Caco-2 (cell line): ENCODE measurements at regions not wholly inside any gene's neighbourhood (a gene's known extent, or its start where the extent isn't known, plus 50 kb on each side); places are given as distances from the start of the nearest gene placed in this dataset.

ENCODE experiments used
- BruUV-seq: library from RNA; stranded (reverse); fragments of 400-500 nt; replicated peaks from 2 replicates; lab custom pipeline; 2021; lab: Mats Ljungman, UMichigan
- CTCF ChIA-PET: fragments of 300-600 bp; sonication (Branson Sonifier 250); formaldehyde crosslinking; loops from one replicate; lab custom pipeline; 2022; ENCODE audit warnings: antibody characterized with exemption; lab: Charles Lee
- POLR2A ChIA-PET: fragments of 300-600 bp; sonication (Branson Sonifier 250); formaldehyde crosslinking; loops from one replicate; lab custom pipeline; 2022; ENCODE audit warnings: antibody characterized with exemption; lab: Charles Lee
- DNase-seq, 2 experiments: peaks; one replicate each; pipeline versions ENCODE4 v3.0.0 to v3.0.0-alpha.2; 2020 to 2022
- H3K27me3 ChIP-seq: replicated peaks from 2 replicates; pipeline ENCODE4 v1.6.0; 2011; ENCODE audit warnings: low read length; ENCODE audit not compliant: control insufficient read depth, insufficient read depth
- H3K36me3 ChIP-seq: 2 replicates; pipeline ENCODE4 v1.5.1; 2011; ENCODE audit warnings: low read length; ENCODE audit not compliant: control insufficient read depth, insufficient read depth
- H3K4me1 ChIP-seq: fragments of 250-450 bp; sonication (Bioruptor Pico); 2 replicates; pipeline ENCODE4 v1.5.1; 2020; ENCODE audit warnings: mild to moderate bottlenecking
- H3K4me3 ChIP-seq: 2 replicates; pipeline ENCODE4 v1.5.1; 2011; ENCODE audit warnings: low read depth, mild to moderate bottlenecking, control low read depth, low read length
- H3K9me3 ChIP-seq: fragments of 250-450 bp; sonication (Bioruptor Pico); 2 replicates; pipeline ENCODE4 v1.5.1; 2020; ENCODE audit warnings: mild to moderate bottlenecking, moderate library complexity
- H3K27ac Mint-ChIP-seq: one replicate; pipeline ENCODE4 v1.8.0; 2022; ENCODE audit warnings: mixed read lengths; ENCODE audit not compliant: unreplicated experiment
- H3K27me3 Mint-ChIP-seq: one replicate; pipeline ENCODE4 v1.8.0; 2022; ENCODE audit warnings: mixed read lengths; ENCODE audit not compliant: insufficient read depth, unreplicated experiment
- H3K36me3 Mint-ChIP-seq: one replicate; pipeline ENCODE4 v1.8.0; 2022; ENCODE audit warnings: mild to moderate bottlenecking, mixed read lengths; ENCODE audit not compliant: insufficient read depth, unreplicated experiment
- H3K4me1 Mint-ChIP-seq: one replicate; pipeline ENCODE4 v1.8.0; 2022; ENCODE audit warnings: low read depth, mixed read lengths; ENCODE audit not compliant: unreplicated experiment
- H3K4me3 Mint-ChIP-seq: one replicate; pipeline ENCODE4 v1.8.0; 2022; ENCODE audit warnings: mild to moderate bottlenecking, moderate library complexity, mixed read lengths; ENCODE audit not compliant: unreplicated experiment
- H3K9me3 Mint-ChIP-seq: one replicate; pipeline ENCODE4 v1.8.0; 2022; ENCODE audit warnings: mixed read lengths; ENCODE audit not compliant: unreplicated experiment
- CTCF ChIP-seq, 2 experiments: fragments of 200-600 bp in 1 of 2; IDR thresholded peaks; 1 replicate in 1 of 2; 2 replicates in 1 of 2; pipeline versions ENCODE4 v1.5.1 to v1.8.0; 2011 to 2022; ENCODE audit warnings: antibody characterized with exemption in 1 of 2, control low read depth in 1 of 2, inconsistent platforms in 1 of 2, low read depth in 1 of 2, low read length in 1 of 2, mild to moderate bottlenecking in 1 of 2, moderate library complexity in 1 of 2; ENCODE audit not compliant: insufficient read depth in 1 of 2, severe bottlenecking in 1 of 2, unreplicated experiment in 1 of 2
- intact Hi-C: fragments of 100-400 bp; cut with micrococcal nuclease; formaldehyde crosslinking; loops from one replicate; pipeline ENCODE4 v1.10.0; 2022; ENCODE audit not compliant: unreplicated experiment

GRCh38 chr15:62874064-62874463 lies 168.5 kb upstream of the TPM1 start:
- H3K27me3 ChIP-seq, result no peaks in the 10 kb centered on the region
- no TSS peak for BruUV-seq
- Mint-ChIP-seq H3K4me3 (no peak overlapping the region), H3K27ac (no peak overlapping the region), H3K36me3 (no peaks in the 10 kb centered on the region), H3K4me1 (peaks cover 10% of the 10 kb centered on the region), H3K9me3 (no peaks in the 10 kb centered on the region), H3K27me3 (no peaks in the 10 kb centered on the region)
- H3K9me3 ChIP-seq, result no peaks in the 10 kb centered on the region
- ChIA-PET CTCF (no interaction called here), POLR2A (no interaction called here)
- intact Hi-C loops, result no loop called here
- no peaks in the 10 kb centered on the region for H3K4me1 ChIP-seq
- H3K4me3 ChIP-seq, result no peak overlapping the region
- no peaks in the 10 kb centered on the region for H3K36me3 ChIP-seq
- TF ChIP-seq CTCF (IDR thresholded peaks at IDR 0.05; ENCODE audit: insufficient read depth in 1 of 2, low read depth in 1 of 2, low read length in 1 of 2, severe bottlenecking in 1 of 2, unreplicated experiment in 1 of 2), result no peak
- DNase-seq, result no peak

- H3K27ac Mint-ChIP-seq, result no peak overlapping the region
- DNase-seq, result no peak
- no peaks in the 10 kb centered on the region for H3K9me3 Mint-ChIP-seq
- H3K4me3 Mint-ChIP-seq, result no peak overlapping the region
- H3K27me3 ChIP-seq, result no peaks in the 10 kb centered on the region
- no peak overlapping the region for H3K4me3 ChIP-seq
- intact Hi-C loops, result no loop called here
- ChIA-PET CTCF (interaction anchor here (0.6 kb wide), 2 partner anchors 421 to 778 kb away, joined by 3 to 4 read pairs; no protein-coding TSS in a partner anchor), POLR2A (no interaction called here)
- no peaks in the 10 kb centered on the region for H3K9me3 ChIP-seq
- TF ChIP-seq CTCF (IDR thresholded peaks at IDR 0.05; ENCODE audit: insufficient read depth in 1 of 2, low read depth in 1 of 2, low read length in 1 of 2, severe bottlenecking in 1 of 2, unreplicated experiment in 1 of 2), result no peak
- peaks cover 10% of the 10 kb centered on the region for H3K4me1 Mint-ChIP-seq
- BruUV-seq, result no TSS peak
- no peaks in the 10 kb centered on the region for H3K36me3 Mint-ChIP-seq
- no peaks in the 10 kb centered on the region for H3K27me3 Mint-ChIP-seq
- H3K4me1 ChIP-seq, result no peaks in the 10 kb centered on the region
- H3K36me3 ChIP-seq, result no peaks in the 10 kb centered on the region
These were observed 167.5 kb upstream of the TPM1 start for GRCh38 chr15:62874959-62875625.

- no TSS peak for BruUV-seq
- no peak for TF ChIP-seq CTCF (IDR thresholded peaks at IDR 0.05; ENCODE audit: insufficient read depth in 1 of 2, low read depth in 1 of 2, low read length in 1 of 2, severe bottlenecking in 1 of 2, unreplicated experiment in 1 of 2)
These were observed 166.9 kb upstream of the TPM1 start for GRCh38 chr15:62875626-62876021.

More at GRCh38 chr15:62875626-62876021, 166.9 kb upstream of the TPM1 start:
- no peaks in the 10 kb centered on the region for H3K4me1 ChIP-seq
- no peak overlapping the region for H3K4me3 ChIP-seq
- intact Hi-C loops, result no loop called here
- peaks cover 10% of the 10 kb centered on the region for H3K4me1 Mint-ChIP-seq
- no peak overlapping the region for H3K27ac Mint-ChIP-seq
- no peak for DNase-seq
- ChIA-PET POLR2A (no interaction called here), CTCF (interaction anchor here (0.6 kb wide), 2 partner anchors 168 to 421 kb away, joined by 4 to 5 read pairs; no protein-coding TSS in a partner anchor)
- H3K9me3 ChIP-seq, result no peaks in the 10 kb centered on the region
- H3K4me3 Mint-ChIP-seq, result no peak overlapping the region
- no peaks in the 10 kb centered on the region for H3K9me3 Mint-ChIP-seq
- no peaks in the 10 kb centered on the region for H3K27me3 Mint-ChIP-seq
- H3K36me3 ChIP-seq, result no peaks in the 10 kb centered on the region
- no peaks in the 10 kb centered on the region for H3K27me3 ChIP-seq
- H3K36me3 Mint-ChIP-seq, result no peaks in the 10 kb centered on the region
